ENCODE measurements at regions not wholly inside any gene's neighbourhood (a gene's known extent, or its start where the extent isn't known, plus 50 kb on each side); places are given as distances from the start of the nearest gene placed in this dataset.

- no peak for DNase-seq
These were observed 547.5 kb downstream of the EBF1 start for GRCh38 chr5:158552241-158552640.

GRCh38 chr5:158549311-158549710 is 550.4 kb downstream of the EBF1 start:
- no peak for DNase-seq

- no peak for DNase-seq
These were observed 553.0 kb downstream of the EBF1 start for GRCh38 chr5:158546748-158547147.

- no peak for DNase-seq
These were observed 553.7 kb downstream of the EBF1 start for GRCh38 chr5:158545949-158546530.

- DNase-seq: no peak
These were observed 555.1 kb downstream of the EBF1 start for GRCh38 chr5:158544388-158545339.

GRCh38 chr5:158543539-158544387 is 556.0 kb downstream of the EBF1 start:
- no peak for DNase-seq

- no peak for DNase-seq
These were observed 558.0 kb downstream of the EBF1 start for GRCh38 chr5:158541536-158542297.

- no peak for DNase-seq
These were observed 561.1 kb downstream of the EBF1 start for GRCh38 chr5:158538506-158539074.

- no peak for DNase-seq
These were observed 562.4 kb downstream of the EBF1 start for GRCh38 chr5:158537366-158537765.

- no peak for DNase-seq
These were observed 565.5 kb downstream of the EBF1 start for GRCh38 chr5:158534203-158534602.

GRCh38 chr5:158532739-158533138 is 567.0 kb downstream of the EBF1 start:
- no peak for DNase-seq

- no peak for DNase-seq
These were observed 567.9 kb downstream of the EBF1 start for GRCh38 chr5:158531860-158532259.

- DNase-seq: no peak
These were observed 569.6 kb downstream of the EBF1 start for GRCh38 chr5:158530115-158530514.

- DNase-seq: no peak
These were observed 570.3 kb downstream of the EBF1 start for GRCh38 chr5:158529454-158529853.

GRCh38 chr5:158525663-158526062 is 574.1 kb downstream of the EBF1 start:
- no peak for DNase-seq

- no peak for DNase-seq
These were observed 575.6 kb downstream of the EBF1 start for GRCh38 chr5:158524070-158524469.

GRCh38 chr5:158522776-158523175 is 576.9 kb downstream of the EBF1 start:
- no peak for DNase-seq

GRCh38 chr5:158521995-158522394 is 577.7 kb downstream of the EBF1 start:
- DNase-seq: peak; percentile 60

GRCh38 chr5:158519433-158520021 is 580.2 kb downstream of the EBF1 start:
- no peak for DNase-seq

- no peak for DNase-seq
These were observed 583.2 kb downstream of the EBF1 start for GRCh38 chr5:158516521-158516920.

GRCh38 chr5:158514986-158515359 is 584.7 kb downstream of the EBF1 start:
- DNase-seq: no peak

All from NCI-H226 (cell line).